ENCODE measurements at regions not wholly inside any gene's neighbourhood (a gene's known extent, or its start where the extent isn't known, plus 50 kb on each side); places are given as distances from the start of the nearest gene placed in this dataset.
"Not testable (repeated sequence)": the region's sequence is repeated elsewhere in the genome, so short reads cannot be mapped to it uniquely, and the experiment has no call there.

DNA sequence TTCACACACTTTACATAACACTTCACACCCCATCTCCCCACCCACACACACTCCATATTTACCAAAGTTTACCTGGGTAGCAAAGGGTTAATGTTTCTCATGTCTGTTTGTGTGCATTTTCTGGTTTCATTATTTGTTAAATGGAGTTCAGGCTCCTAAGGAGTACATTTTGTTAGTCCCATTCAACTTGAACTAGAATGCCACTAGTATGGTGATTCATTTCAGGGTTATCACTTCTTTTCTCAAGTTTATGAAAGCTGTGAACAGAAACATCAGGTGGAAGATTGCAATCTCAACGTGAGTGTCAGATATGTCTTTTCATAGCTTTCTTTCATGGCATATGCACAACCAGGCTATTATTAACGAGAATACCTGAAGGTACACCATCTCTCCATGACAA lies 1027.5 kb downstream of the GATA3 start:
- DNase-seq: no peak

- DNase-seq: no peak
Observed at GRCh38 chr10:9091530-9092093, 1037.1 kb downstream of the GATA3 start.

- no peak for DNase-seq
Observed at GRCh38 chr10:9096288-9096687, 1041.8 kb downstream of the GATA3 start.

- DNase-seq: no peak
Observed at GRCh38 chr10:9097206-9097990, 1042.9 kb downstream of the GATA3 start.

- no peak for DNase-seq
Observed at GRCh38 chr10:9097991-9098306, 1043.5 kb downstream of the GATA3 start.

DNA sequence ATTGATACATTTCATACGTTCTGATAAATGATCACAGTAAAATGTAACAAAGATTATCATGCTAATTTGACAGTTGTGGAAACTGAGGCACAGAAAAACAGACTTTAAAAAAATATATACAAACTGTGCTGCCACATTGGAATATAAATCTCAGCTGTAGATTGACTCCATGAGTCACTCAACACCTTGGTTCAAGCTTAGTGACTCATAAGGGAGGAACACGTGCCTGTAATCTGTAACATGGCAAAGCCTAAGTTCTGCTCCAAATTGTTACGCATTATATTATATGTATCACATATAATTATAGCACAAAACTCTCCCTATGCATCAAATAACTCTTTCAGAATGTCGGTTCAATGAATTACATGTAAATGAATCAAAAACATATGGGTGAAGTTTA lies 1047.5 kb downstream of the GATA3 start:
- DNase-seq: no peak

- DNase-seq: no peak
Observed at GRCh38 chr10:9103301-9103700, 1048.8 kb downstream of the GATA3 start.

GRCh38 chr10:9111976-9112375 lies 1057.5 kb downstream of the GATA3 start:
- DNase-seq: no peak

GRCh38 chr10:9126728-9127127 lies 1072.2 kb downstream of the GATA3 start:
- no peak for DNase-seq

DNA sequence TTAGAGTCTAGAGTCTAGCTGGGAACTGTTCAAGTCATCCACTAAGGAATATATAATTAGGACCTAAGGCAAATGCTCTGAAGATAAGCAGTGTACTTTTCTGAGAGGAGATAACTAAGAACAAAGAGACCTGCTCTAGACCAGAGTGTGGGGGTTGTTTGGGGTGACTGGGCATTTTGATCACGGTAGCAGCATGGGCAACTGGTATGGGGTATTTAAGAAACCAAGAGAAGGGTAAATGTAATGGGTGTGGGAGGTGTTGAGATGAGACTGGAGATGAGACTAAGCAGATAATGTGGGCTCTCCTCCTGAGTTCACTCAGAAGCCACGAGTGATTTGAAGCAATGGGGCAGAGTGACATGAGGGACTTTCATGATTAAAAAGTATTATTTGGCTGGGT lies 1082.9 kb downstream of the GATA3 start:
- no peak for DNase-seq

GRCh38 chr10:9138829-9139228 lies 1084.3 kb downstream of the GATA3 start:
- DNase-seq: not testable (repeated sequence)

GRCh38 chr10:9140373-9140772 lies 1085.9 kb downstream of the GATA3 start:
- no peak for DNase-seq

DNA sequence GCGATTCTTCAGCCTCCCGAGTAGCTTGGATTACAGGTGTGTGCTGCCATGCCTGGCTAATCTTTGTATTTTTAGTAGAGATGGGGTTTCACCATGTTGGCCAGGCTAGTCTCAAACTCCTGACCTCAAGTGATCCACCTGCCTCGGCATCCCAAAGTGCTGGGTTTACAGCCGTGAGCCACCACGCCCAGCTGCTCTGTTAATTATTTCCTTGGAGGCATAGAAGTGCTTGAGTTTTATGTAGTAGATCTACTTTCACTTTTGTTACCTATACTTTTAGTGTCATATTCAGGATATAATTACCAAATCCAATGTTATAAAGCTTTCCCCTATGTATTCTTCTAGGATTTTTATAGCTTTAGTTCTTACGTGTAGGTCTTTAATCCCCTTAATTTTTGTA lies 1093.0 kb downstream of the GATA3 start:
- DNase-seq: no peak

DNA sequence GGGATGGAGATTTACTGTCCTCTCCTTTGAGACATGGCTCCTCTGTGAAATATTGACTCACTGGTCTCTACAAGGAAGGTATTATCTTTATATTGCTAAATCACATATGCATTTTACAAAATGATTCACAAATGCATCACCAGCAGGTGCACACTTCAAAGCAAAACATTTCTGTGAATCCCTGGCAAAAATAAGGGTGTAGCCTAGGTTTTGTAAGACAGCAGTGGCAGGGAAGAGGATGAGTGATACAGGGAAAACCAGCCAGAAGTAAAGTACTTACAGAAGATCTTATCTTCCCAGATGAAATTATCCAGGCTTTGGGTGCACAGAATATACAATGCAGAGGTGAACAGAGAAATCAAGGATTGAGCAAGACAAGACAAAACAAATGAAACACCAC lies 1094.6 kb downstream of the GATA3 start:
- DNase-seq: no peak

DNA sequence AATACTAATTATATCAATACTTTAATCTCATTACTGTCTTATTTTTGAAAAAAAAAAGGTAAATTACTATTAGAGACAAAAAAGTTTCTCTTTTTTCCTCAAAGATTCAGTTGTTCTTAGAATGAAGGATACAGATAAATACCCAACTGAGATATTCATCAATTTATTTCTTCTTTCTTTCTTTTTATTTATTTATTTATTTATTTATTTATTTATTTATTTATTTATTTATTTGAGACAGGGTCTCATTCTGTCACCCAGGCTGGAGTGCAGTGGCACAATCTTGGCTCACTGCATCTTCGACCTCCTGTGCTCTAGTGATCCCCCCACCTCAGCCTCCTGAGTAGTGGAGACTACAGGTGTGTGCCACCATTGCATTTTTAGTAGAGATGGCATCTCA lies 1098.6 kb downstream of the GATA3 start:
- not testable (repeated sequence) for DNase-seq

- DNase-seq: no peak
Observed at GRCh38 chr10:9157656-9158055, 1103.2 kb downstream of the GATA3 start.

- DNase-seq: no peak
Observed at GRCh38 chr10:9158675-9159074, 1104.2 kb downstream of the GATA3 start.

- DNase-seq: no peak
Observed at GRCh38 chr10:9160275-9160674, 1105.8 kb downstream of the GATA3 start.

DNA sequence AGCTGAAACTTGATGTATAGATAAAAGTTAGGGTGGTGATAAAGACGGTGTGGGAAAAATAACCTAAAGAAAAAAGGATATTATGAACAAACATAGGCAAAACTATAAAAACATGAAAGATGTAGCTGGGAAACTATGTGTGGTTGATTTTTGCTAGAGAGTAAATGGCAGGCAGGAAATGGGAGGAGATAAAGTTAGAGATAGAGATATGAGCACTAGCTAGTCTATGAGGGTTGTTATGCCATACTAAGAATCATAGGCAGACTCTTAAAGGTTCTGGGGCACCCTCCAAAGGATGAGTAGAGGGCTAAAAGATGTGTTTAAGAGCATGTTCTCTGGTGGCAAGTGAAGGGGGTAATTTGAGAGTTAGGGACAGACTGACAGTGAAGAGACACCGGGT lies 1109.2 kb downstream of the GATA3 start:
- no peak for DNase-seq

- no peak for DNase-seq
Observed at GRCh38 chr10:9166770-9167169, 1112.3 kb downstream of the GATA3 start.

GRCh38 chr10:9172276-9172675 lies 1117.8 kb downstream of the GATA3 start:
- no peak for DNase-seq

DNA sequence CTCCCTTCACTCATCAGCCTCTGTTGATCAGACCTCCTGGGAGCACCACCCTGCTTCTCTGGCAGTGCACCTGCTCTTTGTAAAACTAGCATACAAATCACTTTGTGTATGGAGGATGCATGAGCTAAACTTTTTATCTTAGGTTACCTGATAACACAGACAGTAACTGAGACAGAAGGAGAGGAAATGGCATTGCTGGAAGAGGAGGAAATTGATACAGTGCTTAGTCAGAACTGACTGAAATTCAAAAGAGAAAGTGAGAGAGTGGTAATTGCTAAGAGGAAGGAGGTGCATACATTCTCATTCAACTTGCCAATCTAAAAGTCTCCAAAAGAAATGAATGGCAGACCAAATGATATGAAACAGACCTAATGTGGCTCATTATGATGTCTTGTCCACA lies 1120.7 kb downstream of the GATA3 start:
- no peak for DNase-seq

GRCh38 chr10:9183197-9183880 lies 1128.9 kb downstream of the GATA3 start:
- DNase-seq: not testable (repeated sequence)

- no peak for DNase-seq
Observed at GRCh38 chr10:9188022-9188810, 1133.7 kb downstream of the GATA3 start.
